ENCODE measurements at regions not wholly inside any gene's neighbourhood (a gene's known extent, or its start where the extent isn't known, plus 50 kb on each side); places are given as distances from the start of the nearest gene placed in this dataset.

- DNase-seq (ENCODE audit: low read depth) = no peak
- no peak overlapping the region for H3K4me3 ChIP-seq (ENCODE audit: low read depth, low read length)
- TF ChIP-seq CTCF (conservative IDR thresholded peaks at IDR 0.05; ENCODE audit: low read depth, low read length) = no peak
Measured at GRCh38 chr12:116390401-116391335, 113.2 kb upstream of the MED13L start.

GRCh38 chr12:116391501-116391900 is 114.0 kb upstream of the MED13L start:
- H3K4me3 ChIP-seq (ENCODE audit: low read depth, low read length) = no peak overlapping the region
- DNase-seq (ENCODE audit: low read depth) = no peak
- TF ChIP-seq CTCF (conservative IDR thresholded peaks at IDR 0.05; ENCODE audit: low read depth, low read length) = no peak

GRCh38 chr12:116392061-116392460 is 114.6 kb upstream of the MED13L start:
- no peak for DNase-seq (ENCODE audit: low read depth)
- TF ChIP-seq CTCF (conservative IDR thresholded peaks at IDR 0.05; ENCODE audit: low read depth, low read length) = no peak
- H3K4me3 ChIP-seq (ENCODE audit: low read depth, low read length) = no peak overlapping the region

GRCh38 chr12:116393255-116393654 is 115.8 kb upstream of the MED13L start:
- DNase-seq (ENCODE audit: low read depth) = no peak
- no peak overlapping the region for H3K4me3 ChIP-seq (ENCODE audit: low read depth, low read length)
- TF ChIP-seq CTCF (conservative IDR thresholded peaks at IDR 0.05; ENCODE audit: low read depth, low read length) = no peak

- TF ChIP-seq CTCF (conservative IDR thresholded peaks at IDR 0.05; ENCODE audit: low read depth, low read length) = no peak
- H3K4me3 ChIP-seq (ENCODE audit: low read depth, low read length) = no peak overlapping the region
- no peak for DNase-seq (ENCODE audit: low read depth)
Measured at GRCh38 chr12:116393859-116394650, 116.6 kb upstream of the MED13L start.

GRCh38 chr12:116395396-116395795 is 117.9 kb upstream of the MED13L start:
- no peak for TF ChIP-seq CTCF (conservative IDR thresholded peaks at IDR 0.05; ENCODE audit: low read depth, low read length)
- no peak overlapping the region for H3K4me3 ChIP-seq (ENCODE audit: low read depth, low read length)
- no peak for DNase-seq (ENCODE audit: low read depth)
